SKM-1 treated with dmso at 0.1 percent for 144 hours (cell line): ENCODE measurements at regions not wholly inside any gene's neighbourhood (a gene's known extent, or its start where the extent isn't known, plus 50 kb on each side); places are given as distances from the start of the nearest gene placed in this dataset.
A peak's percentile ranks its signal among the peaks of the same experiment; 100 is the strongest.
"Not testable (repeated sequence)": the region's sequence is repeated elsewhere in the genome, so short reads cannot be mapped to it uniquely, and the experiment has no call there.

Source experiments
- DNase-seq: peaks from one replicate; lab custom pipeline; 2025; ENCODE audit not compliant: unreplicated experiment; lab: John Stamatoyannopoulos, UW

DNA sequence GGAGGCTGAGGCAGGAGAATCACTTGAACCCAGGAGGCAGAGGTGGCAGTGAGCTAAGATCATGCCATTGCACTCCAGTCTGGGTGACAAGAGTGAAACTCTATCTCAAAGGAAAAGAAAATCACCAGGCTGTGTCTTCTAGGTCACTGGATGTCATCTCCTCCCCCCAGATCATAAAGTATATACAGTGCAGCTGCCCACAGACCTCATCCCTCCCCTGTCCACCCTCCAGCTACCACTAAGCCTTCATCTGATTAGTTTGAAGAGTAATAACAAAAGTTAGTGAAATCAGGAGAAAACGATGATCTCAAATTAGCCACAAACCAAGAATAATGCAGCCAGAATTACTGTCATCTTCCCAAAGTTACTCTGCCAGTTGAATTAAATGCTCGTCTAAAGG lies 117.2 kb downstream of the ZNF22 start:
- not testable (repeated sequence) for DNase-seq

DNA sequence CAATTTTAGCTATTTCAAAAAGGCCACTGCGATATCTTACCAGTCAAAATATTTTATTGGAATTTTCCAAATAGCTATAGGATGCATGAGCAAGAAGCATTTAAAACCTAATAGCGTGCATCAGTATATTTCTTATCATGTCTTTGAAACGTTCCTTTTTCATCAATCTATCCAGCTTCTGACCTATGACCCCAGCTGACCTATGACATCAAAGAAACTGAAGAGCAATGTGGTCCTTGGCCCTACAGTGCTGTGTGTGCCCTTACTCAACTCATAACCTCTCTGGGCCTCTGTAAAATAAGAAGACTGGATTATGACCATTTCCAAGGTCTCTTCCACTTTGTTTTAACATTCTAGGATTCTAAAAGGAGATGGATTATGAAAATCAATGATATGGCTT lies 118.2 kb downstream of the ZNF22 start:
- DNase-seq, result no peak

DNA sequence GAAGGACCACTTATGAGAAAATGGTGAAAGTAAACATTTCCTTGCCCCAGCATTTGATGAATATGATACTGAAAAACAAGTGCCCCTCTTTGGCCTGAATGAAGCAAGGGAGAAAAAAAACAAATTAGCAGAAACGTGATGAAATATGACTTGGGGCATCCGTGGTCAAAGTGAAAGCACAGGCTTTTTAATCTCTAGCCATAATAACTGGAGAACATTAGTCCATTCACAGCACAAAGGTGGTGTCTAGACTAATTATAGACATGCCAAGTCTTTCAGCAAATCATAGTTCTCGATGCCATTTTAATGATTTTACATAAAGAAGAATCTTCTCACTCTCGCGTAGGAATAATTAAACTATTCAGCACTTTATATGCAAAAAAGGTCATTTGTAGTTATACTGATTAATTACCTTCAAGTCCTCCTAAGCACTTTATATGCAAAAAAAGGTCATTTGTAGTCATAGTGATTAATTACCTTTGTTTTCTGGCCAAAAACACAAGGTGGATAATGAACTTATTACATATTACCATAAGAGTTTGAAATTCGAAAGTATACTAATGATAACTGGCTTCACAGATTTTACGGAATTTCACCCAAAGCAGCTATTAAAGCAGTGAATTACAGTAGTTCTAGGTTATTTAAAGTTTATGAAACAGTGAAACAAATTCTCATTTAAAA lies 121.6 kb downstream of the ZNF22 start:
- not testable (repeated sequence) for DNase-seq

DNA sequence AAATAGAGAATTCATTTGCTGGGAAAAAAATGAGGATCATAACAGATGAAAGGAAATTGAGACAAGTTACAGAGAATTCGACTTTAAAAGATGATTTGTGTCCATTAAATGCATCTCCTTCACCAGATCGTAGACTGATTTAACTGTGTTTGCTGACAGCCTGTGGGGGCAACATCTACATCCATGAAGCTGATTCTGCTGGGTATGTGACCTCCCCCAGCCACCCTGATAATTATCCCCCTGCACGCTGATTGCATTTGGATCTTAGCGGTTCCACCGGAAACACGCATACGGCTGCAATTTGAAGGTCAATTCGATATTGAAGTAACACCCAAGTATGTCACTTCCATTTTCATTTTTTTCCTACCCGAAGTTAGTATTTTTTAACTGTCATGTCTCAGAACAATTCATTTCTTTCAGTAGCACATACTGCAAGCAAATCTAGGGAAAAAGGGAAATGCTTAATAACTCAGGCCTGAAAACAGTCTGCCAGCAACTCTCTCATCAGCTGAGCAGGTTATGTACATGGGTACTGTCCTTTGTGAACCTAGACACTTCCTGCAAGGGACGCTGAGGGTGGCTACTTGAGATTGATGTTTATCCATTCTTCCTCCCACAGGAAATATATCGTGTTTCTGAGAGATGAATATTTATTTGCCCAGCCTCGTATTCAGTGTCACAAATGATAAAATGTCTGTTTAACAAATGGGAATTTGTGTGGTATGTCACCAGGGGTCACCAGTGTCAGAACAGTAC lies 134.9 kb downstream of the ZNF22 start:
- DNase-seq, result no peak

DNA sequence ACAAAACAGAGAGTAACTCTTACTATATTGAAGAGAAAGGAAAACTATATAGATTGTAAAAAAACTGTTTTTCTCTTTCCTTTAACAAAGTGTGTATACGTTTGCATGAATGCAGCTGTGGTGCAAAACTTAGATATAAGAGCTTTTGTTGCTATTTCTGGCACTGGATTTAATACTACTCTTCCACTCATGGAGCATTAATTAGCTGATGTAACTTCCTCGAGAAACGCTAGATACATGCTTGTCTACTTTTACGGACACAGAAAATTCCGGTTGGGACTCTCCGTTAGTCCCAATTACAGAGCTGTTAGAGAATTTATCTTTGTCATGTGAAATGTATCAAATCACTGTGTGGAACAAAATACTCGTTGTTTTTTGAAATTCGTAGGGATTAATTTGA lies 135.5 kb downstream of the ZNF22 start:
- DNase-seq, result no peak

DNA sequence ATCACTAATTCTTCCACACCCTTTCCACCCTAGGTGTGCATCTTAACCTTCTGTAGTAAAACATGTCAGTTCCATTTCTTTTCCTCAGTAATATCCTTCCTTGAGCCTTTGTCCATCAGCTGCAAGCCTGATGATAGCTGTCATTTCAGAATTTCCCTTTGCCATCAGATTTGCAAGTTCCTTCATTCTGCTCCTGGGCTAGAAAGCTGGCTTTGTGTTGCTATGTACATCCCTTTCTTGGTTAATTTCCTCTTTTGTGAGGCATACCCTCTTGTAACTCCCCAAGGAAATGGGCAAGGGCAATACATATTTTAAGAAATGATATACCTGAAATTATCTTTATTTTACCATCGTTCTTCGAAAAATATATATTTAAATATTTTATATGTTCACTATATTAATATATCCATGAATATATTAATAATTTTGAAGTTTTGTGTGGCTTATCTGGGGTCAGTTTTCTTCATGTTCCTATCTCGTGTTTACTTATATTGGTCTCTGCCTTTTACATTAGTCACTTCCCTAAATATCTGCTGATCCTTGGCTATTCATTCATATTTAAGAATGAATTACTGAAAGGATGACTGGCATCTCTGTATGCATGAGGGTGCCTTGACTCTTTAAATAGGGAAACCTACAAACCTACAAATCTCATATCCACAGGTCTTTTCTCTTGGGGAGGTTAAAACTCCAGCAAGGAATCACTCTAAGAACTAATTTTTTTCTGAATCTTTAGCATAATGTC lies 143.8 kb downstream of the ZNF22 start:
- DNase-seq, result peak; percentile 24

DNA sequence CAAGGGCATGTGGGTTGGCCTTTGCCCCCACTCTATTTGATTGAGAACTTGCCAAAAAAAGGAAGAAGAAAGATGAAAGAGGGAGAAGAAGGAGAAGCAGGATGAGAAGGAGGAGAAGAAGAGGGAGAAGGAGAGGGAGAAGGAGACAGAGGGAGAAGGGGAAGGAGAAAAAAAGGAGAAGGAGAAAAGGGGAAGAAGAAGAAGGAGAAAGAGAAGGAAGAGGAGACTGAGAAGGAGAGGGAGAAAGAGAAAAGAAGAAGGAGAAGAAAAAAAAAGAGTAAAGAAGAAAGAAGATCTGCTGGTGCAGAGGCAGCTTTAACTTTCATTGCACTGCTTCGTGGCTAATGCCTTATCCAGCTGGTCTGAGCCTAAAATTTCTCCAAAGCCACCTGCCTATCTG lies 144.4 kb downstream of the ZNF22 start:
- DNase-seq, result not testable (repeated sequence)

DNA sequence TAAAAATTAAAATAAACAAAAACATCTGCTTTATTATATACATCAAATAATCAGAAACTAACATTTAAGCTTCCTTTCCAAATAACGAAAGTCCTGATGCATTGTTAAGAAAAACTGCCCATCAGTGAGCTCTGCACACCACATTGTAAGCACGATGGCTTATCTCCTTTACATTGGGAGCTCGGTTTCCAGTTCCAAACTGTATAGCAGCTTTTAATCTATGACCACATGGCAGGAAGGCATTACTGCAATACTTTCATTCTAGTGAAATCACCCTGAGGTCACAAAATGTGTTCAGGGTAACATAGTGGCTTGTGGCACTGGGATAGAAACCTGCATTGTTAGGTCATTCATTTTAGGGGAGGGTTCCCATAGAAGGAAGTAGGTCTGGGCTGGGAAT lies 146.3 kb downstream of the ZNF22 start:
- no peak for DNase-seq

DNA sequence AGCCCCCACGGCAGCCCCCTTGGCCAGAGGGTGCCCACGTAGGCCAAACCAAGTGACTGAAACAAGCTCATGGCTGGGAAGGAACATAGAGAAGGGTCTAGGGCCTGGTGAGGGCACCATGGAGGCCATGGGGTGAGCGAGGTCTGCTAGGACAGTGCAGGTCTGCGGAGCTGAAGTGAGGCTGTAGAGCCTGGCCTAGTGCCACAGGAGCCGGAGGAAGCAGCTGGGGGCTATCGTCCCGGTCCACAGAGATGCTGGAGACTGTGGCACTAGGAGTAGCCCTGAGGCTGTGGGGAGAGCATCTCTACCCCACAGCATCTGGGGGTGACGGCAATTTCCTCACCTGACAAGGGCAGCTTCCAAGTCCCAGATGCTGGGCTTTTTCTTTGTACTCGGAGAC lies 150.3 kb downstream of the ZNF22 start:
- no peak for DNase-seq

DNA sequence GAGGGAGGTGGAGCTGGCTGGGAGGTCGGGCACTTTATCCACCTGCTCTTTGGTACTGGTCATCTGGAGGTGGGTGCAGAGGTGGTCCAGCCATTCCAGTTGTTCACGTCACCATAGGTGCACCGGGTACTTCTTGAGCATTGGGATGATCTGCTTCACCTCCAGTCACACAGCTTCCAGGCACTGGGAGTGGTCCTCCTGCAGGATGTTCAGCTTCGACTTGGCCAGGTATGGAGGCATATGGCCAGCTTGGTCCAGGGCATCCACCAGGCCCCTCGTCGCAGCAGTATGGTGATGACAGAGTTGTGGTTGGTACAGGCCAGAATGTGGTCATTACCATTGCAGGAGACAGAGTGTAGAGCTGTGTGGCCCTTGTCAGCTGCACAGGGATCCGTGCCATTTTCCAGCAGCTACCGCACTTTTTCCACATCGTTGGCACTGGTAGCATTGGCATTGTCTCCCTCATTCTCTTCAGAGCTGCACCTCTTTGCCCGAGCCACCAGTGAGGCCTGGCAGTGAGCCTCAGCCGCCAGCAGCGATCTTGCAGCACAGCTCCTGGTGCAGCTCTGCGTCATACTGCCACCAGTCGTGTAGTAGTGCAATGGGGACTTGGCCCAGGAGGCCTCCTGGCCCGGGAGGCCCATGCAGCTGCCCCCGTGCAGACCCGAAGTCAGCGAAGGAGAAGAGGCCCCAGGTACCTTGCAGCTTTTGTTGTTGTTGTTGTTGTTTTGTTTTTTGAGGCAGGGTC lies 150.9 kb downstream of the ZNF22 start:
- no peak for DNase-seq

DNA sequence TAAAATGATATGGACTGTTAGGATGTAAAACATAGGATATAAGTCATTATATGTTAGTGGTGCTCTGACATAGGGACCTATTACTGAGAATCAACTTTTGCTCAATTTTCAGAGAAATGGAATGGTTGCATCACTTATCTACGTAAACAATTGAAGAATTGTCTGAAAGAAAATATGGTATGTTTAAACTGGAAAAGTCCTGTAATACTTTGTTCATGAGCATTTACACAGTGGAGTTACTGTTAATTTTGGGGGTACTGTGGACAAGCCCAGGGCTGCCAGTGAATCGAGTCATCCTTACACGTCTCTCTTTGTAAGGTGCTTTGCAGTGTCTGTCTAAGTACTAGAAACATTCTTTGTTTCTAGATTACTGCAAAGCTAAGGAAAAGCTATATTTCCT lies 152.0 kb downstream of the ZNF22 start:
- no peak for DNase-seq

DNA sequence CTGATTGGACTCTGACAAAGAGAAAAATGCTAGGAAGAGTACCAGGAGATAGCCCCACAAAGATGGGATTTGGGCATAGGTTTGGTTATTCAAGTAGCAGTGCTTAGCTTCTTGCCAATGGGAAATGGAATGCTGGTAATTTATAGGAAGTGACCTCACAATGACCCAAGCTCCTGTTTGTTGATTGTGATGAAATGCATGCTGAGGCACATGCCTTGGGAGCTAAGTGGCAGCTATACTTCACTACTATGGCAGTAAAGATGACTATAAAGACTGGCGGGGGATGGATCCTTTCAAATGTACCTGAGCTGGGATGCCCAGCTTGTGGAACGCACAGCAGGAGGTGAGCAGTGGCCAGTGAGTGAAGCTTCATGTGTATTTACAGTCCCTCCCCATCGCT lies 153.8 kb downstream of the ZNF22 start:
- DNase-seq, result no peak

DNA sequence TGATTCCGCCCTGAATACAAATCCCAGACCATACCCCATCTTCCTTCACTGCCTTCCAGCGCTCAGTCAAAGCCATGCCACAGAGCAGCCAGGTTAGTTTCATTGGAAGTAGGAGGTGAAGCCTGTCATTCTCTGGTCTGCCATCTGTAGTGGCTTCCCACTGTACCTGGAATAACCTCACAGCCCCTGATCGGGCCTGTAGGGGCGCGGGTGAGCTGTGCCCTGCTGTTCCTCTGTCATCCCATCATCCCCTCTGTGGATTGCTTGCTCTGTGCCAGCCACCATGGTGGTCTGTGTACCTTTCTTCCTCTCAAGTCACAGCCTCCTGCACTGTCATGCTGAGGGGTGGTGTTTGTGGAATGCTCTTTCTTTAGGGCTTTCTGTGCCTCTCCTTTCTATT lies 155.1 kb downstream of the ZNF22 start:
- DNase-seq, result no peak

DNA sequence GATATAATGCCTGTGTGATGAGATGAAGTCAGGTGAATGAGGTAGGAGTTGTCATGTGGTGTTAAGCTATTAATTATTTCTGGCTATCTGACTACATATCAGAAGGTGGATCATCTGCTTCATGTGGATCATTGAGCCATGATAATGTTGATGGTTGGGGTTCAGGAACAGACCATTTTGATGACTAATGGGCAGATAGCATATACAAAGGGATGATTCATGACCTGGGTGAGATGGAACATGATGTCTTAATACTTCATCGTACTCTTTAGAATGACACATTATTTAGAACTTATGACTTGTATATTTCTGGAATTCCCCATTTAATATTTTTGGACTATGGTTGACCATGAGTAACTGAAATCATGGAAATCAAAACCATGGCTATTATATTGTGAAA lies 155.1 kb downstream of the OR13A1 start:
- no peak for DNase-seq

DNA sequence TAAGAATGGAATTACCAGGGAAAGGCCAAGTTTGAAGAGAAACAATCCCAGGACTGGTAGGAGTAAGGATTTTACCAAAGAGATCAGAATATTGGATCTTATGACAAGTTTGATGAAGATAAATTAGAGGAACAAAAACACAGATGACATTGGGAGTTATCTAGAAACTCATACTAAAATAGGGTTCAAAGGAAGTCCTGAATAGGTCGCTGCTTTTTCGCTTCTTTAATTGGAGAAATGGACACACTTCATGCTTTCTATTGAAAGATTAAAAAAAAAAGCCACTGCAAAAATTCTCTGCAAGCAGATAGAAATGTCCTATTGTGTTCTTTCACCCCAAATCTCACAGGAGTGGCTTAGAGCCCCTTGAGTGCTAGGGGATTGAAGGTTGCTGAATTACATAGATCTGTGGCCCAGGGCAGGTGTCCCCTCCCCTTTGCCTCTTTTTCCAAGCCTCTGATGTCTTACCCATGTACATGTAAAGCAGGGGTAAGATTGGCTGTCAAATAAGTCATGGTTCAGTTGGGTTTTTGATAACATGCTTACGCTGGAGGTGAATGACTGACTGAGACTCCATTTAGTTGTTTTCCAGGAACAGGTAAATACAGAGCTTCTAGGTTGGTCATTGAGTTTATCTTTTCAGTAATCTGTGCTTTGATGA lies 152.0 kb downstream of the OR13A1 start:
- DNase-seq, result no peak

DNA sequence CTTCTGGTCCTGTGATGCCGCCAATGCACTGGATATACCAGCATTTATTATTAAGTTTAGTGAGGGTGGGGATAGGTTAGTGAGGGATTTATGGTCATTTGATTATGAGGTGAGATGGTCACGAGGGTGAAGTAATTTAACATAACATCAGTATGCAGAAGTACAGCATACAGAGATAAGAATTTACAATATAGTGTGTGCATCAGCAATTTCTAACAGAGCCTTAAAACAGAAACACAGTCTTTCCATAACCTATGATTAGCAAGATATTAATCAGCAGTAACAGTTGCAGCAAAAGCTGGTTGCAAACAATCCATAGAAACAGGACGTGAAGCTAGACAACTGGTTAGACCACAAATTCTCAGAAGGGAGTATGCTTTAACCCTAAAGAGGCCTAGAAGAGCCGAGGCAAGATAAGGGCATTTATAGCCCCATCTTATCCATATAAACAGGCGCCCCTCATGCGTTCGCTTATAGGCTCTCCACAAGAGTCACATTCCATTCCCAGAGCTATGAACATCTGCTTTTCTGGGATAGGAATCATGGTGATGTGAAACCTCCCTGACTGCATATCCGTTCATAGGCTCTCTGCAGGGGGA lies 139.8 kb downstream of the OR13A1 start:
- DNase-seq, result not testable (repeated sequence)

DNA sequence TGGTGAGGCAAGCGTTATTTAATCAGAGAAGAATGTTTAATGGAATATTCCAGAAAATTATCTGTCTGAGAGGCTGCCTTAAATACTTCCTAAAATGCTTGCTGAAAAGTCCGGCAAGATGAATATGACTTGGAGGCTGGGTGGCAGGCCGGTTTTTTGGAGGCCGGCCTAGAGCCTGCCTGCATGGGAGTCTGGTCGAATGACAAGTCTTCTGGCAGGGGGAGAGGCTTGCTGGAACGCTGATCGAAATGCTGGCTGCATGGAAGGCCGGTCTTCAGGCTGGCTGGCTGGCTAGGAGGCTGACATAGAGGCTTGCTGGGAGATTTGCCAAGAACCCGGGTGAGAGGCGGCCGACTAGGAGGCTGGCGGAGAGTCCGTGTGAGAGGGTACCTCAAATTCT lies 135.7 kb downstream of the OR13A1 start:
- DNase-seq, result no peak

DNA sequence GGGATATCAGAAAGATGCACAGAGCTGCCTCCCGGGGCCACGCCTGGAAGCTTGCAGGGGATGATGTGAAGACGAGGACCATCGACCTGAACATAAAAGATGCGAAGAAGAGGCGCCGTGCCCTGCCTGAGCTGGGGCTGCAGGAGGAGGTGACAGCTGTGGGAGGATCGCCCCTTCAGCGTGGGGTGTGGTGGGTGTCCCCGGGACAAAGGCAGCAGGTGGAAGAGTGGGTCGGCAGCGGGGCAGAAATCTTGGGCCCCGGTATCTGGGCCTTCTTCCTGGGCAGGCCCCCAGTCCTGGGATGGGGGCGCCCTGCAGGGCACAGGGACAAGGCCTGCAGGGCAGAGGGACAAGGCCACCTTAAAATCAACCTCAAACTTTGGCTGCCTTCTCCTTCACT lies 134.9 kb downstream of the OR13A1 start:
- DNase-seq, result no peak

DNA sequence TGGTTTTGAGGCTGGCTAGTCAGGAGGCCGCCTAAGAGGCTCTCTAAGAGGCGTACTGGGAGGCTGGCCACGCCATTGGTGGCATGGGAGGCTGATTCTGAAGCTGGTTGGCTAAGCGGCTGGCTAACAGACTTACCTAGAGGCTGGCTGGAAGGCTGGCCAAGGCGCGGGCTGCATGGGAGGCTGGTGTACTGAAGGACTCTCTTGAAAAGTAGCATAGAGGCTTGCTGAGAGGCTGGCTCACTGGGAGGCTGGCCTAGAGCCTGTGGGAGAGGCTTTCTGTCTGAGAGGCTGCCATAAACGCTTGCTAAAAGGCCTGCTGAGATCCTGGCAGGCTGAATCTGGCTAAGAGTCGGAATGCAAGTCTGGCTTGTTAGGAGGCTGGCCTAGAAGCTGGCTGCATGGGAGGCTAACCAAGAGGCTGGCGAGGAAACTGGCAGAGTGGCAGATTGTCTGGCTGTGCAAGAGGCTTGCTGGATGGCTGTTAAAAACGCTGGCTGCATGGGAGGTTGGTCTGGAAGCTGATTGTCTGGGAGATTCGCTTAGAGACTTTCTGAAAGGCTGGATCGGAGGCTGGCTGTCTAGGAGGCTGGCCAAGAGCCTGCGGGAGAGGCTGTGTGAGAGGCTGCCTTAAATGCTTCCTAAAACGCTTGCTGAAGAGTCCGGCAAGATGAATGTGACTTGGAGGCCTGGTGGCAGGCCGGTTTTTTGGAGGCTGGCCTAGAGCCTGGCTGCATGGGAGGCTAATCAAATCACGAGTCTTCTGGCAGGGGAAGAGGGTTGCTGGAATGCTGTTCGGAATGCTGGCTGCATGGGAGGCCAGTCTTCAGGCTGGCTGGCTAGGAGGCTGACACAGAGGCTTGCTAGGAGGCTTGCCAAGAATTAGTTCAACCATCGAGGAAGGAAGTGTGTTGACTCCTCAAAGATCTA lies 134.2 kb downstream of the OR13A1 start:
- no peak for DNase-seq
